DOHH2 (cell line): ENCODE measurements at regions not wholly inside any gene's neighbourhood (a gene's known extent, or its start where the extent isn't known, plus 50 kb on each side); places are given as distances from the start of the nearest gene placed in this dataset.

Experiments
- H3F3A ChIP-seq: fragments of 200-600 bp; sonication (generic), shearing (Covaris generic); 2 replicates; pipeline ENCODE4 v1.6.0; 2016; ENCODE audit warnings: antibody characterized with exemption, mild to moderate bottlenecking; ENCODE audit not compliant: control insufficient read depth, insufficient read depth
- H3K27ac ChIP-seq: fragments of 200-600 bp; sonication (generic); 2 replicates; pipeline ENCODE4 v1.5.1; 2014; ENCODE audit warnings: low read depth, mild to moderate bottlenecking, low read length, moderate library complexity
- H3K27me3 ChIP-seq: fragments of 200-600 bp; sonication (generic); 2 replicates; pipeline ENCODE4 v1.6.1; 2014; ENCODE audit warnings: mild to moderate bottlenecking, low read length, mixed read lengths; ENCODE audit not compliant: control insufficient read depth
- H3K36me3 ChIP-seq: fragments of 200-600 bp; sonication (generic); 2 replicates; pipeline ENCODE4 v1.6.1; 2014; ENCODE audit warnings: mild to moderate bottlenecking, low read length, moderate library complexity, mixed read lengths; ENCODE audit not compliant: control insufficient read depth
- H3K4me1 ChIP-seq: fragments of 200-600 bp; sonication (generic); 2 replicates; pipeline ENCODE4 v1.6.1; 2014; ENCODE audit warnings: mild to moderate bottlenecking, low read length, mixed read lengths; ENCODE audit not compliant: control insufficient read depth
- H3K4me2 ChIP-seq: fragments of 200-600 bp; sonication (generic); 2 replicates; pipeline ENCODE4 v1.6.0; 2014; ENCODE audit warnings: mild to moderate bottlenecking, low read length, moderate library complexity
- H3K4me3 ChIP-seq: fragments of 200-600 bp; sonication (generic); 2 replicates; pipeline ENCODE4 v1.5.1; 2014; ENCODE audit warnings: mild to moderate bottlenecking, low read length, mixed read lengths
- H3K79me2 ChIP-seq: fragments of 200-600 bp; sonication (generic); 2 replicates; pipeline ENCODE4 v1.6.1; 2014; ENCODE audit warnings: mild to moderate bottlenecking, low read length, mixed read lengths; ENCODE audit not compliant: control insufficient read depth
- H3K9me2 ChIP-seq: fragments of 200-600 bp; sonication (generic); replicated peaks from 2 replicates; pipeline ENCODE4 v1.6.1; 2014; ENCODE audit warnings: mild to moderate bottlenecking, low read length, mixed read lengths; ENCODE audit not compliant: control insufficient read depth
- H3K9me3 ChIP-seq: fragments of 200-600 bp; sonication (generic); 2 replicates; pipeline ENCODE4 v1.6.1; 2014; ENCODE audit warnings: antibody characterized with exemption, low read length, mixed read lengths; ENCODE audit not compliant: control insufficient read depth, insufficient read depth
- H4K20me1 ChIP-seq: fragments of 200-600 bp; sonication (generic); 2 replicates; pipeline ENCODE4 v1.6.0; 2014; ENCODE audit warnings: low read depth, mild to moderate bottlenecking, antibody characterized with exemption, low read length, moderate library complexity; ENCODE audit not compliant: control insufficient read depth, insufficient read depth
- CTCF ChIP-seq: fragments of 200-600 bp; sonication (generic); IDR thresholded peaks from one replicate; pipeline ENCODE4 v1.5.1; 2014; ENCODE audit warnings: antibody characterized with exemption, mild to moderate bottlenecking, low read depth, low read length; ENCODE audit not compliant: poor library complexity, severe bottlenecking
- EZH2phosphoT487 ChIP-seq: fragments of 200-600 bp; sonication (generic); IDR thresholded peaks from 2 replicates; pipeline ENCODE4 v1.6.1; 2017; ENCODE audit warnings: borderline replicate concordance, mild to moderate bottlenecking, antibody characterized with exemption, low read length, moderate library complexity, mixed read lengths

- Histone ChIP-seq H3K27ac (no peak overlapping the region), H3K4me2 (no peak overlapping the region), H3K4me1 (no peaks in the 10 kb centered on the region), H3K4me3 (no peak overlapping the region), H3K9me2 (no peaks in the 10 kb centered on the region), H3K79me2 (0 out of 2 replicates have a peak, but pooled peaks cover 2% of the 10 kb centered on the region), H3K36me3 (peaks cover 7% of the 10 kb centered on the region), H3K9me3 (no peaks in the 10 kb centered on the region), H3F3A (no peaks in the 10 kb centered on the region), H4K20me1 (no peaks in the 10 kb centered on the region), H3K27me3 (no peaks in the 10 kb centered on the region)
- TF ChIP-seq EZH2phosphoT487 (no peak), CTCF (no peak)
Measured at GRCh38 chr9:698954-699353, 142.5 kb upstream of the DMRT1 start.

GRCh38 chr9:699396-699795 lies 142.1 kb upstream of the DMRT1 start:
- no peaks in the 10 kb centered on the region for H3F3A ChIP-seq
- H3K36me3 ChIP-seq = peaks cover 7% of the 10 kb centered on the region
- H3K4me2 ChIP-seq = no peak overlapping the region
- H3K9me3 ChIP-seq = no peaks in the 10 kb centered on the region
- no peak overlapping the region for H3K4me3 ChIP-seq
- H3K79me2 ChIP-seq = 0 out of 2 replicates have a peak, but pooled peaks cover 2% of the 10 kb centered on the region
- no peak for TF ChIP-seq CTCF
- H3K9me2 ChIP-seq = no peaks in the 10 kb centered on the region
- H3K4me1 ChIP-seq = no peaks in the 10 kb centered on the region
- no peaks in the 10 kb centered on the region for H3K27me3 ChIP-seq
- H3K27ac ChIP-seq = no peak overlapping the region
- H4K20me1 ChIP-seq = no peaks in the 10 kb centered on the region

GRCh38 chr9:700365-701282 lies 140.9 kb upstream of the DMRT1 start:
- Histone ChIP-seq H3K9me3 (no peaks in the 10 kb centered on the region), H3K4me1 (no peaks in the 10 kb centered on the region), H3K4me3 (no peak overlapping the region), H4K20me1 (no peaks in the 10 kb centered on the region), H3K4me2 (no peak overlapping the region), H3K27me3 (no peaks in the 10 kb centered on the region), H3K79me2 (no peaks in the 10 kb centered on the region), H3K36me3 (peaks cover 7% of the 10 kb centered on the region), H3K9me2 (no peaks in the 10 kb centered on the region), H3K27ac (no peak overlapping the region), H3F3A (no peaks in the 10 kb centered on the region)
- TF ChIP-seq EZH2phosphoT487 = no peak
- TF ChIP-seq CTCF = no peak
